ENCODE measurements at regions not wholly inside any gene's neighbourhood (a gene's known extent, or its start where the extent isn't known, plus 50 kb on each side); places are given as distances from the start of the nearest gene placed in this dataset.

DNA sequence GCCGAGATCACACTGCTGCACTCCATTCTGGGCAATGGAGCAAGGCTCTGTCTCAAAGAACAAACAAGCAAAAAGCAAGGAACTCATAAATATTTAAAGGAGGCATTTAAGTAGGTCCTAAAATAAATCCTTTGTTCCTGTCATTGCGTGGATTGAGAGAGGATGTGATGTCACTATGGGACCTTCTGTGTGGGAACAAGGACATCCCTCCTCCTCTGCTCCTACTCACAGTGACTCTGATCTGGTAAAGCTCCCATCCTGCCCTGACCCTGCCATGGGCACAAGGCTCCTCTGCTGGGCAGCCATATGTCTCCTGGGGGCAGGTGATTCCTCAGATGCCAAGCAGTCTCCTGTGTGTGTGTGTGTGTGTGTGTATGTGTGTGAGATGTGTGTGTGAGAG, 74.1 kb upstream of the PRSS58 start:
- TF ChIP-seq, protein P1, sequence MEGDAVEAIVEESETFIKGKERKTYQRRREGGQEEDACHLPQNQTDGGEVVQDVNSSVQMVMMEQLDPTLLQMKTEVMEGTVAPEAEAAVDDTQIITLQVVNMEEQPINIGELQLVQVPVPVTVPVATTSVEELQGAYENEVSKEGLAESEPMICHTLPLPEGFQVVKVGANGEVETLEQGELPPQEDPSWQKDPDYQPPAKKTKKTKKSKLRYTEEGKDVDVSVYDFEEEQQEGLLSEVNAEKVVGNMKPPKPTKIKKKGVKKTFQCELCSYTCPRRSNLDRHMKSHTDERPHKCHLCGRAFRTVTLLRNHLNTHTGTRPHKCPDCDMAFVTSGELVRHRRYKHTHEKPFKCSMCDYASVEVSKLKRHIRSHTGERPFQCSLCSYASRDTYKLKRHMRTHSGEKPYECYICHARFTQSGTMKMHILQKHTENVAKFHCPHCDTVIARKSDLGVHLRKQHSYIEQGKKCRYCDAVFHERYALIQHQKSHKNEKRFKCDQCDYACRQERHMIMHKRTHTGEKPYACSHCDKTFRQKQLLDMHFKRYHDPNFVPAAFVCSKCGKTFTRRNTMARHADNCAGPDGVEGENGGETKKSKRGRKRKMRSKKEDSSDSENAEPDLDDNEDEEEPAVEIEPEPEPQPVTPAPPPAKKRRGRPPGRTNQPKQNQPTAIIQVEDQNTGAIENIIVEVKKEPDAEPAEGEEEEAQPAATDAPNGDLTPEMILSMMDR (conservative IDR thresholded peaks at IDR 0.05) = no peak
- TF ChIP-seq EZH2 (IDR thresholded peaks at IDR 0.05; ENCODE audit: low read depth) = no peak
- DNase-seq = no peak
- H3K9me3 ChIP-seq (ENCODE audit: insufficient read depth, low read depth) = no peaks in the 10 kb centered on the region
- POLR2A ChIA-PET (ENCODE audit: unreplicated experiment) = no interaction called here
- H3K9me2 ChIP-seq (ENCODE audit: insufficient read depth) = no peaks in the 10 kb centered on the region
- no peak overlapping the region for H3K4me3 ChIP-seq
- peaks cover 1% of the 10 kb centered on the region; the same call in 1 of the 2 replicates for H3K4me1 ChIP-seq (replicated peaks; ENCODE audit: insufficient read depth)
- no peak overlapping the region for H3K27ac ChIP-seq
- H2AFZ ChIP-seq = no peak overlapping the region
- H3F3A ChIP-seq (ENCODE audit: insufficient read depth, low read depth) = no peaks in the 10 kb centered on the region
- BruUV-seq (replicated peaks) = no TSS peak
- intact Hi-C loops (cut with micrococcal nuclease; ENCODE audit: unreplicated experiment) = no loop called here
- CTCF ChIA-PET = interaction anchor here (0.5 to 0.7 kb wide), 2 partner anchors 27 to 106 kb away, joined by 3 to 6 read pairs; no protein-coding TSS in a partner anchor
- H3K36me3 ChIP-seq (ENCODE audit: low read depth) = no peaks in the 10 kb centered on the region
- no peaks in the 10 kb centered on the region for H3K79me2 ChIP-seq (ENCODE audit: low read depth)
- no peak overlapping the region for H3K4me2 ChIP-seq
- H3K27me3 ChIP-seq (ENCODE audit: insufficient read depth, low read depth) = no peaks in the 10 kb centered on the region
- H4K20me1 ChIP-seq (ENCODE audit: insufficient read depth) = no peaks in the 10 kb centered on the region

DNA sequence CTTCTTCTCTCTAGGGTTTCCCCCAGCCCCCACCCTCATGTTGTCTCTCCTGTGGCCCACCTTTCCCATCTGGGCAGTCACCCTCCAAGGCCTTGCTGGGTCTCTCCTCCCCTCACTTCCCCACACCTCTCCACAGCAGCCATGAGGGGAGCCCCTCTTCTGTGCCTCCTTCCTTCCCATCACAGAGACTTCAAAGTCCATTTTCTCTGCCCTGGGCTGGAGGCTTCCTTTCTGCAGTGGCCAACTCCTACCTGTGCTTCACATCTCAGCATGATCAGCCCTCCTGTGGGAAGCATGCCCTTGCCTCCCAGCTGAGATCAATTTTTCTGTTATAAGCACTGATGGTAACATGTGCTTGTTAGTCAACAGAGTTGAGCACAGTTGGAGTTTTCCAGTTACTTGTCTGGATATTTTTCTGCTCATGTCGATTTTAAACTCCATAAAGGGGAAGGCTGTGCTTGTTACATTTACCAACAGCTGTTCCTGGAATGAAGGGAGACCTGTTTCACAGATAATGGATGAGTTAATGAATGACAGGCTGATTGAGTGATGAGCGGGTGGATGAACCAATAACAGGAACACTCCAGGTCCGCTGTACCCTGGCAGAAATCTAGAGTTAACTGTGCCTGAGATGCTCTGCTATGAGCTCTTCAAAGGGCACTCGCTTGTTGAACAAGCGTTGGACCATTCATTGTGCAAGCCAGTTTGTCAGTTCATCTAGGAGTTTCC, 71.4 kb upstream of the PRSS58 start:
- no TSS peak for BruUV-seq (replicated peaks)
- intact Hi-C loops (cut with micrococcal nuclease; ENCODE audit: unreplicated experiment) = loop anchor here (10.0 kb wide), 1 partner anchor 276 kb away; no protein-coding TSS in a partner anchor

DNA sequence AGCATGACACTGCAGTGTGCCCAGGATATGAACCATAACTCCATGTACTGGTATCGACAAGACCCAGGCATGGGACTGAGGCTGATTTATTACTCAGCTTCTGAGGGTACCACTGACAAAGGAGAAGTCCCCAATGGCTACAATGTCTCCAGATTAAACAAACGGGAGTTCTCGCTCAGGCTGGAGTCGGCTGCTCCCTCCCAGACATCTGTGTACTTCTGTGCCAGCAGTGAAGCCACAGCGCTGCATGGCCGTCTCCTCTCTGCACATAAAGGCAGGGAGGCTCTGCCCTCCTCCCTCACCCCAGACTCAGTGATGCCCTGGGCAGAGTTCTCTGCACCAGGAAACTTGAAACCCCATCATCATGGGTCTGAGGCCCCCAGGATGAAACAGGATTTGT, 70.7 kb upstream of the PRSS58 start:
- intact Hi-C loops (cut with micrococcal nuclease; ENCODE audit: unreplicated experiment) = loop anchor here (10.0 kb wide), 1 partner anchor 276 kb away; no protein-coding TSS in a partner anchor

More for the DNA sequence above, 71.4 kb upstream of the PRSS58 start:
- no peak overlapping the region for H3K27ac ChIP-seq
- no peaks in the 10 kb centered on the region for H4K20me1 ChIP-seq (ENCODE audit: insufficient read depth)
- H3F3A ChIP-seq (ENCODE audit: insufficient read depth, low read depth) = peaks cover 3% of the 10 kb centered on the region; the same call in 1 of the 2 replicates
- H3K27me3 ChIP-seq (ENCODE audit: insufficient read depth, low read depth) = no peaks in the 10 kb centered on the region
- no peaks in the 10 kb centered on the region for H3K9me2 ChIP-seq (ENCODE audit: insufficient read depth)
- POLR2A ChIA-PET (ENCODE audit: unreplicated experiment) = no interaction called here
- no peak overlapping the region for H3K4me2 ChIP-seq
- no peaks in the 10 kb centered on the region for H3K36me3 ChIP-seq (ENCODE audit: low read depth)
- H3K4me1 ChIP-seq (replicated peaks; ENCODE audit: insufficient read depth) = peaks cover 9% of the 10 kb centered on the region
- TF ChIP-seq, protein P1 (conservative IDR thresholded peaks at IDR 0.05) = no peak
- no peak for TF ChIP-seq EZH2 (IDR thresholded peaks at IDR 0.05; ENCODE audit: low read depth)
- H3K79me2 ChIP-seq (ENCODE audit: low read depth) = no peaks in the 10 kb centered on the region
- no peak overlapping the region for H3K4me3 ChIP-seq
- CTCF ChIA-PET = no interaction called here
- no peaks in the 10 kb centered on the region for H3K9me3 ChIP-seq (ENCODE audit: insufficient read depth, low read depth)
- DNase-seq = no peak
- no peak overlapping the region for H2AFZ ChIP-seq

More for the DNA sequence above, 70.7 kb upstream of the PRSS58 start:
- no peaks in the 10 kb centered on the region for H3K9me2 ChIP-seq (ENCODE audit: insufficient read depth)
- no peak for DNase-seq
- CTCF ChIA-PET = no interaction called here
- H3K36me3 ChIP-seq (ENCODE audit: low read depth) = no peaks in the 10 kb centered on the region
- H4K20me1 ChIP-seq (ENCODE audit: insufficient read depth) = no peaks in the 10 kb centered on the region
- H2AFZ ChIP-seq = no peak overlapping the region
- H3F3A ChIP-seq (ENCODE audit: insufficient read depth, low read depth) = peaks cover 3% of the 10 kb centered on the region; the same call in 1 of the 2 replicates
- H3K27ac ChIP-seq = no peak overlapping the region
- no peak overlapping the region for H3K4me2 ChIP-seq
- no peak for TF ChIP-seq EZH2 (IDR thresholded peaks at IDR 0.05; ENCODE audit: low read depth)
- TF ChIP-seq, protein P1 (conservative IDR thresholded peaks at IDR 0.05) = no peak
- no TSS peak for BruUV-seq (replicated peaks)
- no peak overlapping the region for H3K4me3 ChIP-seq
- H3K9me3 ChIP-seq (ENCODE audit: insufficient read depth, low read depth) = no peaks in the 10 kb centered on the region
- H3K27me3 ChIP-seq (ENCODE audit: insufficient read depth, low read depth) = no peaks in the 10 kb centered on the region
- POLR2A ChIA-PET (ENCODE audit: unreplicated experiment) = no interaction called here
- peaks cover 13% of the 10 kb centered on the region for H3K4me1 ChIP-seq (replicated peaks; ENCODE audit: insufficient read depth)
- no peaks in the 10 kb centered on the region for H3K79me2 ChIP-seq (ENCODE audit: low read depth)

Measured in PC-9 (cell line).